Osteoblast (primary cell): ENCODE measurements at regions not wholly inside any gene's neighbourhood (a gene's known extent, or its start where the extent isn't known, plus 50 kb on each side); places are given as distances from the start of the nearest gene placed in this dataset.

ENCODE experiments used
- DNase-seq: peaks from one replicate; pipeline ENCODE4 v3.0.0; 2011; ENCODE audit warnings: low spot score, mixed read lengths; ENCODE audit not compliant: insufficient read length; ENCODE audit errors: missing footprints
- H2AFZ ChIP-seq: 2 replicates; pipeline ENCODE4 v1.6.0; 2011; ENCODE audit warnings: mild to moderate bottlenecking, low read length
- H3K27ac ChIP-seq: 2 replicates; pipeline ENCODE4 v1.5.1; 2011; ENCODE audit warnings: mild to moderate bottlenecking, low read depth, low read length, moderate library complexity
- H3K27me3 ChIP-seq: 2 replicates; pipeline ENCODE4 v1.6.0; 2012; ENCODE audit warnings: mild to moderate bottlenecking, control low read depth, inconsistent platforms, low read length, moderate library complexity; ENCODE audit not compliant: insufficient read depth
- H3K36me3 ChIP-seq: 2 replicates; pipeline ENCODE4 v1.5.1; 2011; ENCODE audit warnings: mild to moderate bottlenecking, low read length, control low read depth, moderate library complexity; ENCODE audit not compliant: insufficient read depth
- H3K4me1 ChIP-seq: 2 replicates; pipeline ENCODE4 v1.5.1; 2011; ENCODE audit warnings: mild to moderate bottlenecking, low read length, control low read depth, moderate library complexity; ENCODE audit not compliant: insufficient read depth
- H3K4me2 ChIP-seq: 2 replicates; pipeline ENCODE4 v1.6.0; 2011; ENCODE audit warnings: mild to moderate bottlenecking, low read length; ENCODE audit not compliant: insufficient read depth
- H3K4me3 ChIP-seq: fragments of 200-600 bp; sonication (generic); 3 replicates; pipeline ENCODE4 v1.5.1; 2012; ENCODE audit warnings: mild to moderate bottlenecking, low read length, inconsistent platforms; ENCODE audit not compliant: insufficient read depth
- H3K79me2 ChIP-seq: 2 replicates; pipeline ENCODE4 v1.6.0; 2012; ENCODE audit warnings: mild to moderate bottlenecking, low read length, control low read depth, inconsistent platforms; ENCODE audit not compliant: insufficient read depth
- H3K9me3 ChIP-seq: 2 replicates; pipeline ENCODE4 v1.5.1; 2011; ENCODE audit warnings: low read depth, low read length, control low read depth
- H4K20me1 ChIP-seq: 2 replicates; pipeline ENCODE4 v1.6.0; 2012; ENCODE audit warnings: mild to moderate bottlenecking, low read length, control low read depth; ENCODE audit not compliant: insufficient read depth
- TF ChIP-seq, protein P1 (sequence below): IDR thresholded peaks from 2 replicates; pipeline ENCODE4 v1.5.1; 2011; ENCODE audit warnings: mild to moderate bottlenecking, low read depth, low read length, moderate library complexity; ENCODE audit errors: extremely low read depth

DNA sequence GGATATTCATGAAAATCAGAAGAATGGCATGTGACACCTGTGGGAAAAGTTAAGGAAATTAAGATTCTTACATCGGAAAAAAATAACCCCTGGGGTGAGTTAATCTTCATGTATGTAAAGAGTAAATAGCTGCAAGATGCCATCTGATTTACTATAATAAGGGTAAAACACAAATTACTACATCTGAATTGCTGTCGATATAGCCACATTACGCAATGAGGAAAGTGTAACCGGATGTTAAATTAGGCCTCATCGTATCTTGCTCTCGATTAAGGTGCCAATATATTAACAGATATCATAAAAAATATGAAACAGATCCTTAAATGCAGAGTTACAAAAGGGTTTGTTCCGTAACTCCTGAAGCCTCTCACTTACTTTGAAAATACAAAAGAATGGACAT lies 87.4 kb upstream of the ID4 start:
- no peaks in the 10 kb centered on the region for H4K20me1 ChIP-seq

DNA sequence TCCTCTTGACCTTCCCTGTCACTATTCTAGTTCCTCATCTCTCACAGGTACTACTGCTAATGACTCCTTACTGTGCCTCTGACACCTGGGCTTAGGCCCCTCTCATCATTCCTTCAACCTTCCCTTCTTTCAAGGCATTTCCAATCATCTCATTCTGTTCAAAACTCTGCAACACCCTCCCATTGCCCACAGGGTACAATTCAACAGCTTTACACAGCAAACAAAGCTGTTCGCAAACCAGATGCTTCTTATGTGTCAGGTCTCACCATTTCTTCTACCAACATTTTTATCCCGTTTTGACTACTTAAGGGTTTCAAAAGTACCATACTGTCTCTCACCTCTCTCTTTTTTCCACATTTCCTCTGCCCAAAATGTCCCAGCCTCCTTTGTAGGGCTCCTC lies 84.4 kb upstream of the ID4 start:
- H3K79me2 ChIP-seq, result no peaks in the 10 kb centered on the region
- TF ChIP-seq, protein P1, sequence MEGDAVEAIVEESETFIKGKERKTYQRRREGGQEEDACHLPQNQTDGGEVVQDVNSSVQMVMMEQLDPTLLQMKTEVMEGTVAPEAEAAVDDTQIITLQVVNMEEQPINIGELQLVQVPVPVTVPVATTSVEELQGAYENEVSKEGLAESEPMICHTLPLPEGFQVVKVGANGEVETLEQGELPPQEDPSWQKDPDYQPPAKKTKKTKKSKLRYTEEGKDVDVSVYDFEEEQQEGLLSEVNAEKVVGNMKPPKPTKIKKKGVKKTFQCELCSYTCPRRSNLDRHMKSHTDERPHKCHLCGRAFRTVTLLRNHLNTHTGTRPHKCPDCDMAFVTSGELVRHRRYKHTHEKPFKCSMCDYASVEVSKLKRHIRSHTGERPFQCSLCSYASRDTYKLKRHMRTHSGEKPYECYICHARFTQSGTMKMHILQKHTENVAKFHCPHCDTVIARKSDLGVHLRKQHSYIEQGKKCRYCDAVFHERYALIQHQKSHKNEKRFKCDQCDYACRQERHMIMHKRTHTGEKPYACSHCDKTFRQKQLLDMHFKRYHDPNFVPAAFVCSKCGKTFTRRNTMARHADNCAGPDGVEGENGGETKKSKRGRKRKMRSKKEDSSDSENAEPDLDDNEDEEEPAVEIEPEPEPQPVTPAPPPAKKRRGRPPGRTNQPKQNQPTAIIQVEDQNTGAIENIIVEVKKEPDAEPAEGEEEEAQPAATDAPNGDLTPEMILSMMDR, result no peak
- H3K9me3 ChIP-seq, result no peaks in the 10 kb centered on the region
- DNase-seq, result no peak
- no peak overlapping the region for H2AFZ ChIP-seq
- H3K27me3 ChIP-seq, result no peaks in the 10 kb centered on the region
- H3K4me3 ChIP-seq, result no peak overlapping the region
- no peaks in the 10 kb centered on the region for H3K36me3 ChIP-seq
- no peak overlapping the region for H3K27ac ChIP-seq
- H3K4me2 ChIP-seq, result no peak overlapping the region
- H4K20me1 ChIP-seq, result no peaks in the 10 kb centered on the region
- H3K4me1 ChIP-seq, result peaks cover 14% of the 10 kb centered on the region

More for the DNA sequence above, 87.4 kb upstream of the ID4 start:
- Histone ChIP-seq H2AFZ (no peak overlapping the region), H3K27ac (no peak overlapping the region), H3K79me2 (no peaks in the 10 kb centered on the region), H3K4me3 (no peak overlapping the region), H3K9me3 (no peaks in the 10 kb centered on the region), H3K27me3 (no peaks in the 10 kb centered on the region), H3K36me3 (no peaks in the 10 kb centered on the region), H3K4me2 (no peak overlapping the region), H3K4me1 (peaks cover 4% of the 10 kb centered on the region)
- TF ChIP-seq, protein P1, result no peak
- no peak for DNase-seq

DNA sequence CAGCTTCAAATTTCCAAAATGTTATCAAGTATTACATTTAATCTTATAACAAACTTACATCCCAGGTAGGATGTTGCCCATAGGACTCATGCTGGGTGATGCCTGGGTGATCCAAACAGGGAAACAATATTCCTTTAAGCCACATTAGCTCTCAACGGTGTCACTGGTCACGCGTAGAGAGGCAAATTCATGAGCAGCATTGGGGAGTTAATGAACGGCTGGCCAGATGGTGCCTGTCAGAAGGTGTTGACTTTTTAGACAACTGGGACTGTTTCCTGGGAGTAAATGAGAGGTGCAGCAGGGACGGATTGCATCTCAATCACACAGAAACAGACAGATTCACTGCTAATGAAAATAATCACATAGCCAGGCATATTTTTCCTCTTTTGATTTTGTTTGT lies 83.3 kb upstream of the ID4 start:
- Histone ChIP-seq H3K27ac (no peak overlapping the region), H3K36me3 (no peaks in the 10 kb centered on the region), H3K79me2 (no peaks in the 10 kb centered on the region), H2AFZ (peak overlapping the region; percentile 52), H3K4me2 (no peak overlapping the region), H3K4me1 (peaks cover 17% of the 10 kb centered on the region), H3K27me3 (no peaks in the 10 kb centered on the region), H3K9me3 (no peaks in the 10 kb centered on the region), H3K4me3 (no peak overlapping the region), H4K20me1 (no peaks in the 10 kb centered on the region)
- DNase-seq, result no peak
- TF ChIP-seq, protein P1, result no peak

DNA sequence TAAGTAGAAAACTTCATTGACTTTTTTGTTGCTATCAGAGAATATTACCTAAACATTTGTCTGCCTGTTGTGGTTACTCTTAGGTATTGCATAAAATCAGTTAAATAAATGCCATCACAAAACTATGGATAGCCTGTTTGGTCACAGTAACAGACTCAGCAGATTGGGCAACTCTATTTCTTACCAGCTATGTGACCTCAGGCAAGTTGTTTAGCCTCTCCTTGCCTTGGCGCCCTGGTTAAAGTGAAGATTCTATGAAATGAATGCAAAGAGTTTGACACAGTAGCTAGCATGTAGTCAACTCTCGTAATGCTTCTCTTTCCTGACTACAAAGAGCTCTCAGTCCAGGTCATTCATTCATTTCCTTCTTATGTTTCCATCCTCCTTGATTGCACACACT lies 82.5 kb upstream of the ID4 start:
- no peaks in the 10 kb centered on the region for H3K36me3 ChIP-seq
- TF ChIP-seq, protein P1, result no peak
- DNase-seq, result no peak
- H3K27ac ChIP-seq, result no peak overlapping the region
- H3K79me2 ChIP-seq, result no peaks in the 10 kb centered on the region
- H3K4me3 ChIP-seq, result no peak overlapping the region
- no peak overlapping the region for H3K4me2 ChIP-seq
- H4K20me1 ChIP-seq, result no peaks in the 10 kb centered on the region
- H3K9me3 ChIP-seq, result no peaks in the 10 kb centered on the region
- H3K27me3 ChIP-seq, result no peaks in the 10 kb centered on the region
- peaks cover 26% of the 10 kb centered on the region for H3K4me1 ChIP-seq
- no peak overlapping the region for H2AFZ ChIP-seq
